ENCODE measurements at regions not wholly inside any gene's neighbourhood (a gene's known extent, or its start where the extent isn't known, plus 50 kb on each side); places are given as distances from the start of the nearest gene placed in this dataset.

- TF ChIP-seq CTCF (IDR thresholded peaks at IDR 0.05; ENCODE audit: extremely low read depth, low read depth, low read length): no peak
- Histone ChIP-seq H3K36me3 (ENCODE audit: insufficient read depth, low read length) (no peaks in the 10 kb centered on the region), H3K4me1 (ENCODE audit: insufficient read depth, low read length) (no peaks in the 10 kb centered on the region), H3K4me3 (ENCODE audit: insufficient read depth, low read length) (no peak overlapping the region), H3K79me2 (ENCODE audit: insufficient read depth, low read length) (no peaks in the 10 kb centered on the region), H3K4me2 (ENCODE audit: insufficient read depth, low read length) (no peak overlapping the region), H3K9me3 (ENCODE audit: low read depth, low read length) (no peaks in the 10 kb centered on the region), H4K20me1 (ENCODE audit: insufficient read depth, low read length) (no peaks in the 10 kb centered on the region), H3K27ac (ENCODE audit: low read depth, low read length) (no peak overlapping the region), H3K27me3 (ENCODE audit: insufficient read depth, low read length) (no peaks in the 10 kb centered on the region), H2AFZ (ENCODE audit: low read length) (no peak overlapping the region)
- DNase-seq (ENCODE audit: insufficient read length, low spot score, missing footprints): no peak
Measured at GRCh38 chr18:73249030-73249429, 381.2 kb upstream of the NETO1 start.

GRCh38 chr18:73246763-73247162 is 379.0 kb upstream of the NETO1 start:
- Histone ChIP-seq H2AFZ (ENCODE audit: low read length) (no peak overlapping the region), H3K4me1 (ENCODE audit: insufficient read depth, low read length) (no peaks in the 10 kb centered on the region), H3K4me3 (ENCODE audit: insufficient read depth, low read length) (no peak overlapping the region), H3K36me3 (ENCODE audit: insufficient read depth, low read length) (no peaks in the 10 kb centered on the region), H3K79me2 (ENCODE audit: insufficient read depth, low read length) (no peaks in the 10 kb centered on the region), H3K27ac (ENCODE audit: low read depth, low read length) (no peak overlapping the region), H3K4me2 (ENCODE audit: insufficient read depth, low read length) (no peak overlapping the region), H3K27me3 (ENCODE audit: insufficient read depth, low read length) (no peaks in the 10 kb centered on the region), H4K20me1 (ENCODE audit: insufficient read depth, low read length) (no peaks in the 10 kb centered on the region), H3K9me3 (ENCODE audit: low read depth, low read length) (no peaks in the 10 kb centered on the region)
- no peak for TF ChIP-seq CTCF (IDR thresholded peaks at IDR 0.05; ENCODE audit: extremely low read depth, low read depth, low read length)
- no peak for DNase-seq (ENCODE audit: insufficient read length, low spot score, missing footprints)

GRCh38 chr18:73245345-73245744 is 377.6 kb upstream of the NETO1 start:
- Histone ChIP-seq H2AFZ (ENCODE audit: low read length) (no peak overlapping the region), H3K27ac (ENCODE audit: low read depth, low read length) (no peak overlapping the region), H3K4me3 (ENCODE audit: insufficient read depth, low read length) (no peak overlapping the region), H3K9me3 (ENCODE audit: low read depth, low read length) (no peaks in the 10 kb centered on the region), H3K36me3 (ENCODE audit: insufficient read depth, low read length) (no peaks in the 10 kb centered on the region), H3K4me2 (ENCODE audit: insufficient read depth, low read length) (no peak overlapping the region), H3K79me2 (ENCODE audit: insufficient read depth, low read length) (no peaks in the 10 kb centered on the region), H3K4me1 (ENCODE audit: insufficient read depth, low read length) (no peaks in the 10 kb centered on the region), H3K27me3 (ENCODE audit: insufficient read depth, low read length) (no peaks in the 10 kb centered on the region), H4K20me1 (ENCODE audit: insufficient read depth, low read length) (no peaks in the 10 kb centered on the region)
- no peak for TF ChIP-seq CTCF (IDR thresholded peaks at IDR 0.05; ENCODE audit: extremely low read depth, low read depth, low read length)
- DNase-seq (ENCODE audit: insufficient read length, low spot score, missing footprints): no peak

GRCh38 chr18:73244401-73244800 is 376.6 kb upstream of the NETO1 start:
- H3K4me1 ChIP-seq (ENCODE audit: insufficient read depth, low read length): no peaks in the 10 kb centered on the region
- no peaks in the 10 kb centered on the region for H4K20me1 ChIP-seq (ENCODE audit: insufficient read depth, low read length)
- H3K27ac ChIP-seq (ENCODE audit: low read depth, low read length): no peak overlapping the region
- H3K27me3 ChIP-seq (ENCODE audit: insufficient read depth, low read length): no peaks in the 10 kb centered on the region
- no peak for TF ChIP-seq CTCF (IDR thresholded peaks at IDR 0.05; ENCODE audit: extremely low read depth, low read depth, low read length)
- no peak overlapping the region for H3K4me3 ChIP-seq (ENCODE audit: insufficient read depth, low read length)
- no peaks in the 10 kb centered on the region for H3K36me3 ChIP-seq (ENCODE audit: insufficient read depth, low read length)
- no peak for DNase-seq (ENCODE audit: insufficient read length, low spot score, missing footprints)
- no peaks in the 10 kb centered on the region for H3K9me3 ChIP-seq (ENCODE audit: low read depth, low read length)
- H3K4me2 ChIP-seq (ENCODE audit: insufficient read depth, low read length): no peak overlapping the region
- no peak overlapping the region for H2AFZ ChIP-seq (ENCODE audit: low read length)
- H3K79me2 ChIP-seq (ENCODE audit: insufficient read depth, low read length): no peaks in the 10 kb centered on the region

All from osteoblast (primary cell).